GM19438 (cell line): ENCODE measurements at regions not wholly inside any gene's neighbourhood (a gene's known extent, or its start where the extent isn't known, plus 50 kb on each side); places are given as distances from the start of the nearest gene placed in this dataset.
"Not testable (repeated sequence)": the region's sequence is repeated elsewhere in the genome, so short reads cannot be mapped to it uniquely, and the experiment has no call there.

ENCODE experiments used
- ATAC-seq: cut with Tn5 transposase; IDR thresholded peaks from one replicate; pipeline ENCODE4 v1.9.1; 2021; ENCODE audit warnings: low read depth; ENCODE audit not compliant: unreplicated experiment

- no peak for ATAC-seq
Measured at GRCh38 chrX:79511799-79512198, 144.7 kb upstream of the ITM2A start.

- ATAC-seq, result no peak
Measured at GRCh38 chrX:79506001-79506400, 138.9 kb upstream of the ITM2A start.

- no peak for ATAC-seq
Measured at GRCh38 chrX:79482686-79483085, 115.6 kb upstream of the ITM2A start.

GRCh38 chrX:79477691-79478090 lies 110.6 kb upstream of the ITM2A start:
- no peak for ATAC-seq

- ATAC-seq, result no peak
Measured at GRCh38 chrX:79466636-79467035, 99.5 kb upstream of the ITM2A start.

- ATAC-seq, result no peak
Measured at GRCh38 chrX:79462458-79462857, 95.3 kb upstream of the ITM2A start.

GRCh38 chrX:79456593-79456992 lies 89.5 kb upstream of the ITM2A start:
- not testable (repeated sequence) for ATAC-seq

GRCh38 chrX:79452881-79453280 lies 85.7 kb upstream of the ITM2A start:
- ATAC-seq, result peak; percentile 68

- no peak for ATAC-seq
Measured at GRCh38 chrX:79444694-79445210, 77.6 kb upstream of the ITM2A start.

- ATAC-seq, result no peak
Measured at GRCh38 chrX:79443121-79443520, 76.0 kb upstream of the ITM2A start.

- ATAC-seq, result no peak
Measured at GRCh38 chrX:79440336-79440735, 73.2 kb upstream of the ITM2A start.
